ENCODE measurements at regions not wholly inside any gene's neighbourhood (a gene's known extent, or its start where the extent isn't known, plus 50 kb on each side); places are given as distances from the start of the nearest gene placed in this dataset.

GRCh38 chr5:29672678-29673077, 1520.8 kb upstream of the CDH6 start:
- CTCF ChIA-PET, result no interaction called here
- Histone ChIP-seq H3K4me1 (ENCODE audit: control insufficient read depth in 1 of 2, insufficient read depth in 2 of 2, low read depth in 1 of 2, low read length in 1 of 2) (no peaks in the 10 kb centered on the region), H3K36me3 (replicated peaks in 1 of 2; ENCODE audit: control insufficient read depth in 1 of 2, insufficient read depth in 2 of 2, low read length in 1 of 2) (no peaks in the 10 kb centered on the region), H3K79me2 (ENCODE audit: insufficient read depth) (no peaks in the 10 kb centered on the region), H4K20me1 (ENCODE audit: insufficient read depth) (no peaks in the 10 kb centered on the region), H3K4me2 (no peak overlapping the region), H3K4me3 (ENCODE audit: low read depth in 2 of 2, low read length in 1 of 2) (no peak overlapping the region), H3K9ac (no peak overlapping the region), H2AFZ (ENCODE audit: low read depth) (no peak overlapping the region), H3K9me3 (no peaks in the 10 kb centered on the region), H3K27ac (ENCODE audit: low read depth in 2 of 2, low read length in 1 of 2) (no peak overlapping the region), H3K9me2 (no peaks in the 10 kb centered on the region), H3F3A (replicated peaks; ENCODE audit: insufficient read depth) (no peaks in the 10 kb centered on the region), H3K27me3 (ENCODE audit: insufficient read depth) (no peaks in the 10 kb centered on the region)
- POLR2A ChIA-PET, result no interaction called here
- no peak for DNase-seq
- TF ChIP-seq FOXM1 (IDR thresholded peaks at IDR 0.05; ENCODE audit: low read depth) (no peak), POLR2AphosphoS5 (IDR thresholded peaks at IDR 0.05; ENCODE audit: low read depth, low read length) (no peak), EP300 (IDR thresholded peaks at IDR 0.05; ENCODE audit: borderline replicate concordance in 1 of 2, low read depth in 1 of 2, low read length in 1 of 2) (no peak), TEAD4 (IDR thresholded peaks at IDR 0.05; ENCODE audit: borderline replicate concordance, insufficient read depth) (no peak), MXI1 (IDR thresholded peaks at IDR 0.05; ENCODE audit: low read depth, low read length) (no peak), SIN3A (IDR thresholded peaks at IDR 0.05; ENCODE audit: borderline replicate concordance, low read depth, low read length) (no peak), RXRA (IDR thresholded peaks at IDR 0.05; ENCODE audit: borderline replicate concordance, low read depth) (no peak), MEF2A (IDR thresholded peaks at IDR 0.05; ENCODE audit: borderline replicate concordance, low read depth) (no peak), IRF3 (IDR thresholded peaks at IDR 0.05; ENCODE audit: low read depth, low read length) (no peak)
- 1% methylated on average over 3 of the region's 3 CpGs for WGBS (ENCODE audit: low lambda C conversion rate)

- H3K36me3 ChIP-seq (replicated peaks in 1 of 2; ENCODE audit: control insufficient read depth in 1 of 2, insufficient read depth in 2 of 2, low read length in 1 of 2), result no peaks in the 10 kb centered on the region
- H2AFZ ChIP-seq (ENCODE audit: low read depth), result no peak overlapping the region
- no peaks in the 10 kb centered on the region for H3K9me3 ChIP-seq
- no peaks in the 10 kb centered on the region for H3K79me2 ChIP-seq (ENCODE audit: insufficient read depth)
- H3K9me2 ChIP-seq, result no peaks in the 10 kb centered on the region
- no peaks in the 10 kb centered on the region for H4K20me1 ChIP-seq (ENCODE audit: insufficient read depth)
- ChIA-PET CTCF (no interaction called here), POLR2A (no interaction called here)
- no peak for TF ChIP-seq RAD21 (IDR thresholded peaks at IDR 0.05; ENCODE audit: low read length)
- TF ChIP-seq EP300 (IDR thresholded peaks at IDR 0.05; ENCODE audit: borderline replicate concordance in 1 of 2, low read depth in 1 of 2, low read length in 1 of 2), result no peak
- no peak for TF ChIP-seq CHD2 (IDR thresholded peaks at IDR 0.05; ENCODE audit: low read length, partially characterized antibody)
- TF ChIP-seq TAF1 (IDR thresholded peaks at IDR 0.05; ENCODE audit: borderline replicate concordance, low read depth, low read length), result no peak
- no peak for TF ChIP-seq FOXM1 (IDR thresholded peaks at IDR 0.05; ENCODE audit: low read depth)
- no peaks in the 10 kb centered on the region for H3K4me1 ChIP-seq (ENCODE audit: control insufficient read depth in 1 of 2, insufficient read depth in 2 of 2, low read depth in 1 of 2, low read length in 1 of 2)
- no peaks in the 10 kb centered on the region for H3F3A ChIP-seq (replicated peaks; ENCODE audit: insufficient read depth)
- H3K27me3 ChIP-seq (ENCODE audit: insufficient read depth), result no peaks in the 10 kb centered on the region
- no peak overlapping the region for H3K4me2 ChIP-seq
- 9% methylated on average over 2 of the region's 2 CpGs for WGBS (ENCODE audit: low lambda C conversion rate)
- DNase-seq, result no peak
- no peak overlapping the region for H3K27ac ChIP-seq (ENCODE audit: low read depth in 2 of 2, low read length in 1 of 2)
- H3K4me3 ChIP-seq (ENCODE audit: low read depth in 2 of 2, low read length in 1 of 2), result no peak overlapping the region
- no peak overlapping the region for H3K9ac ChIP-seq
These were observed 1530.6 kb upstream of the CDH6 start for GRCh38 chr5:29662876-29663275.

GRCh38 chr5:29654954-29655353, 1538.5 kb upstream of the CDH6 start:
- no peaks in the 10 kb centered on the region for H3K9me3 ChIP-seq
- CTCF ChIA-PET, result no interaction called here
- H3K9me2 ChIP-seq, result no peaks in the 10 kb centered on the region
- TF ChIP-seq SMC3 (IDR thresholded peaks at IDR 0.05; ENCODE audit: low read depth, low read length) (no peak), RFX5 (IDR thresholded peaks at IDR 0.05; ENCODE audit: low read length) (no peak), RAD21 (IDR thresholded peaks at IDR 0.05; ENCODE audit: low read length) (no peak), ELF1 (IDR thresholded peaks at IDR 0.05) (no peak), POLR2AphosphoS5 (IDR thresholded peaks at IDR 0.05; ENCODE audit: low read depth, low read length) (no peak), GATA2 (CRISPR knock-in tag; IDR thresholded peaks at IDR 0.05) (no peak), CHD2 (IDR thresholded peaks at IDR 0.05; ENCODE audit: low read length, partially characterized antibody) (no peak), SIN3A (IDR thresholded peaks at IDR 0.05; ENCODE audit: borderline replicate concordance, low read depth, low read length) (no peak), USF2 (IDR thresholded peaks at IDR 0.05; ENCODE audit: borderline replicate concordance, low read depth, low read length) (no peak), IRF3 (IDR thresholded peaks at IDR 0.05; ENCODE audit: low read depth, low read length) (no peak)
- no peak overlapping the region for H3K9ac ChIP-seq
- H3K36me3 ChIP-seq (replicated peaks in 1 of 2; ENCODE audit: control insufficient read depth in 1 of 2, insufficient read depth in 2 of 2, low read length in 1 of 2), result no peaks in the 10 kb centered on the region
- no peaks in the 10 kb centered on the region for H4K20me1 ChIP-seq (ENCODE audit: insufficient read depth)
- H3K27me3 ChIP-seq (ENCODE audit: insufficient read depth), result no peaks in the 10 kb centered on the region
- POLR2A ChIA-PET, result no interaction called here
- WGBS (ENCODE audit: low lambda C conversion rate), result 0% methylated on average over 1 of the region's 1 CpG
- H3K4me3 ChIP-seq (ENCODE audit: low read depth in 2 of 2, low read length in 1 of 2), result no peak overlapping the region
- no peaks in the 10 kb centered on the region for H3K4me1 ChIP-seq (ENCODE audit: control insufficient read depth in 1 of 2, insufficient read depth in 2 of 2, low read depth in 1 of 2, low read length in 1 of 2)
- no peak overlapping the region for H2AFZ ChIP-seq (ENCODE audit: low read depth)
- H3K27ac ChIP-seq (ENCODE audit: low read depth in 2 of 2, low read length in 1 of 2), result no peak overlapping the region
- no peaks in the 10 kb centered on the region for H3K79me2 ChIP-seq (ENCODE audit: insufficient read depth)
- H3F3A ChIP-seq (replicated peaks; ENCODE audit: insufficient read depth), result no peaks in the 10 kb centered on the region
- no peak for DNase-seq
- no peak overlapping the region for H3K4me2 ChIP-seq

Measured in SK-N-SH (cell line).